ENCODE measurements at regions not wholly inside any gene's neighbourhood (a gene's known extent, or its start where the extent isn't known, plus 50 kb on each side); places are given as distances from the start of the nearest gene placed in this dataset.
A peak's percentile ranks its signal among the peaks of the same experiment; 100 is the strongest.

GRCh38 chr14:62158779-62159178 is 396.6 kb downstream of the SNAPC1 start:
- Histone ChIP-seq H3K36me3 (ENCODE audit: control insufficient read depth, insufficient read depth, low read length) (no peaks in the 10 kb centered on the region), H3K27me3 (replicated peaks; ENCODE audit: control insufficient read depth, insufficient read depth, low read length) (no peaks in the 10 kb centered on the region), H3K4me3 (replicated peaks; ENCODE audit: low read depth, low read length) (no peak overlapping the region)
- TF ChIP-seq, protein P1, sequence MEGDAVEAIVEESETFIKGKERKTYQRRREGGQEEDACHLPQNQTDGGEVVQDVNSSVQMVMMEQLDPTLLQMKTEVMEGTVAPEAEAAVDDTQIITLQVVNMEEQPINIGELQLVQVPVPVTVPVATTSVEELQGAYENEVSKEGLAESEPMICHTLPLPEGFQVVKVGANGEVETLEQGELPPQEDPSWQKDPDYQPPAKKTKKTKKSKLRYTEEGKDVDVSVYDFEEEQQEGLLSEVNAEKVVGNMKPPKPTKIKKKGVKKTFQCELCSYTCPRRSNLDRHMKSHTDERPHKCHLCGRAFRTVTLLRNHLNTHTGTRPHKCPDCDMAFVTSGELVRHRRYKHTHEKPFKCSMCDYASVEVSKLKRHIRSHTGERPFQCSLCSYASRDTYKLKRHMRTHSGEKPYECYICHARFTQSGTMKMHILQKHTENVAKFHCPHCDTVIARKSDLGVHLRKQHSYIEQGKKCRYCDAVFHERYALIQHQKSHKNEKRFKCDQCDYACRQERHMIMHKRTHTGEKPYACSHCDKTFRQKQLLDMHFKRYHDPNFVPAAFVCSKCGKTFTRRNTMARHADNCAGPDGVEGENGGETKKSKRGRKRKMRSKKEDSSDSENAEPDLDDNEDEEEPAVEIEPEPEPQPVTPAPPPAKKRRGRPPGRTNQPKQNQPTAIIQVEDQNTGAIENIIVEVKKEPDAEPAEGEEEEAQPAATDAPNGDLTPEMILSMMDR (IDR thresholded peaks at IDR 0.05; ENCODE audit: insufficient read depth, low read length, poor library complexity, severe bottlenecking): no peak
- no peak for DNase-seq (ENCODE audit: extremely low read depth, insufficient read length)

DNA sequence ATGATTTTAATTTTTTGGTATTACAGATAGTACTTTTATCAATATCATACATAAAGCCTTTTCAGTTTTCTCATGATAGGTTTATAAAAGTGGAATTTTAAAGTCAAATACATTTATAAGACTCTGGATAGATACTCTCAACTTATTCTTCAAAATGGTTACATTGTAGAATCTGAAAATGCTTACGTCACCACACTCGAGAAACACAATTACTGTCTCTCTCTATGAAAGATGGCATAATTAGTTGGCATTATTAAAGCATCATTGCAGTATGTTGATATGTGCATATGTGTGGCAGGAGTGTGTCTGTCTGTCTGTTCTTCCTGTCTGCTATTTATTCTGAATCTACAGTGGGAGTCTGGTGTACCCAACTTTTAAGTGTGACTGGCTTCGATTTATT is 397.1 kb downstream of the SNAPC1 start:
- no peak for DNase-seq (ENCODE audit: extremely low read depth, insufficient read length)
- no peaks in the 10 kb centered on the region for H3K36me3 ChIP-seq (ENCODE audit: control insufficient read depth, insufficient read depth, low read length)
- no peak overlapping the region for H3K4me3 ChIP-seq (replicated peaks; ENCODE audit: low read depth, low read length)
- TF ChIP-seq, protein P1 (IDR thresholded peaks at IDR 0.05; ENCODE audit: insufficient read depth, low read length, poor library complexity, severe bottlenecking): no peak
- no peaks in the 10 kb centered on the region for H3K27me3 ChIP-seq (replicated peaks; ENCODE audit: control insufficient read depth, insufficient read depth, low read length)

GRCh38 chr14:62162998-62163589 is 400.9 kb downstream of the SNAPC1 start:
- Histone ChIP-seq H3K4me3 (replicated peaks; ENCODE audit: low read depth, low read length) (no peak overlapping the region), H3K27me3 (replicated peaks; ENCODE audit: control insufficient read depth, insufficient read depth, low read length) (no peaks in the 10 kb centered on the region), H3K36me3 (ENCODE audit: control insufficient read depth, insufficient read depth, low read length) (no peaks in the 10 kb centered on the region)
- no peak for DNase-seq (ENCODE audit: extremely low read depth, insufficient read length)
- TF ChIP-seq, protein P1 (IDR thresholded peaks at IDR 0.05; ENCODE audit: insufficient read depth, low read length, poor library complexity, severe bottlenecking): peak; percentile 71

DNA sequence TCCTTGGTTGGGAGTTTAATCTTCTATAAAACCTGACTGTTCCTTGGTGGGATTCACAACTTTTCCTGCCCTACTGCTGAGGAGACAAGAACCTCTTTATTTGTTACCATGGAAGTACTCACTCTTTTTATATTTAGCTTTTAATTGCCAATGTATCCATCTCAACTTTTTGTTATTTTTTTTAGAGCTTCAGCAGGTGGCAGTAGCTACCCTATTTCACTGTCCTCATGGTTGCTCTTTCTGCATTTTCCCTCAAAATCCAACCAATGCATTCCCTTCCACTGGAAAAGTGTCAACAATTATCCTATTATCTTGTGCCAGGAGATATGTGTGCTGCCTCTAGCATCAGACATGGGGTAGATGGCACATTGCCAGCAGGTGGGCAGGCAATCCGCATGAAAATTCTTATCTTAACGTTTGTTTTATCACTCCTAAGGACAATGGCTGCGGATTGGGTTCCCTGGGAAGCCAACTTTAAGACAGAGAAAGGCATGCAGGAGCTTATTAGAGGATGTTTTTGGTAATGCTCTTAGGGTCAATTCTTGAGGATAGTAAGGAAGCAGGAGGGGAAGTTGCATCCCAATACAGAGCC is 406.4 kb downstream of the SNAPC1 start:
- TF ChIP-seq, protein P1 (IDR thresholded peaks at IDR 0.05; ENCODE audit: insufficient read depth, low read length, poor library complexity, severe bottlenecking): no peak
- H3K36me3 ChIP-seq (ENCODE audit: control insufficient read depth, insufficient read depth, low read length): no peaks in the 10 kb centered on the region
- DNase-seq (ENCODE audit: extremely low read depth, insufficient read length): no peak
- no peak overlapping the region for H3K4me3 ChIP-seq (replicated peaks; ENCODE audit: low read depth, low read length)
- no peaks in the 10 kb centered on the region for H3K27me3 ChIP-seq (replicated peaks; ENCODE audit: control insufficient read depth, insufficient read depth, low read length)

GRCh38 chr14:62179367-62180018 is 417.3 kb downstream of the SNAPC1 start:
- TF ChIP-seq, protein P1 (IDR thresholded peaks at IDR 0.05; ENCODE audit: insufficient read depth, low read length, poor library complexity, severe bottlenecking): peak; percentile 56
- Histone ChIP-seq H3K27me3 (replicated peaks; ENCODE audit: control insufficient read depth, insufficient read depth, low read length) (no peaks in the 10 kb centered on the region), H3K36me3 (ENCODE audit: control insufficient read depth, insufficient read depth, low read length) (no peaks in the 10 kb centered on the region), H3K4me3 (replicated peaks; ENCODE audit: low read depth, low read length) (no peak overlapping the region)
- peak; percentile 6 for DNase-seq (ENCODE audit: extremely low read depth, insufficient read length)

Measured in GM06990 (cell line).